Activated T-helper 2 cell treated with anti-CD3 and anti-CD28 coated beads, Interferon-gamma antibody, Interleukin-2, Interleukin-4, amounts not matched to agents 10 μg/mL and 5 μg/mL and 100 μg/mL, durations not matched to agents 14 hours and 24 hours and 36 hours (primary cell): ENCODE measurements at regions not wholly inside any gene's neighbourhood (a gene's known extent, or its start where the extent isn't known, plus 50 kb on each side); places are given as distances from the start of the nearest gene placed in this dataset.
"Not testable (repeated sequence)": the region's sequence is repeated elsewhere in the genome, so short reads cannot be mapped to it uniquely, and the experiment has no call there.

ENCODE experiments used
- DNase-seq: peaks from one replicate; pipeline ENCODE4 v3.0.0; 2021; ENCODE audit warnings: low spot score
- H3K27ac Mint-ChIP-seq: one replicate; pipeline ENCODE4 v1.8.0; 2021; ENCODE audit warnings: mixed read lengths
- H3K27me3 Mint-ChIP-seq: one replicate; pipeline ENCODE4 v1.8.0; 2021; ENCODE audit warnings: low read depth, mixed read lengths
- H3K36me3 Mint-ChIP-seq: one replicate; pipeline ENCODE4 v1.8.0; 2021; ENCODE audit warnings: low read depth, mixed read lengths
- H3K4me1 Mint-ChIP-seq: one replicate; pipeline ENCODE4 v1.8.0; 2021; ENCODE audit warnings: low read depth, mixed read lengths
- H3K4me3 Mint-ChIP-seq: one replicate; pipeline ENCODE4 v1.8.0; 2021; ENCODE audit warnings: low read depth, mild to moderate bottlenecking, moderate library complexity, mixed read lengths
- H3K9me3 Mint-ChIP-seq: one replicate; pipeline ENCODE4 v1.8.0; 2021; ENCODE audit warnings: mixed read lengths
- intact Hi-C: fragments of 100-400 bp; cut with micrococcal nuclease; formaldehyde crosslinking; loops from one replicate; pipeline ENCODE4 v1.15.1; 2023

- no peaks in the 10 kb centered on the region for H3K27me3 Mint-ChIP-seq
- H3K27ac Mint-ChIP-seq = no peak overlapping the region
- peaks cover 64% of the 10 kb centered on the region for H3K4me1 Mint-ChIP-seq
- DNase-seq = no peak
- intact Hi-C loops = no loop called here
- no peak overlapping the region for H3K4me3 Mint-ChIP-seq
- H3K9me3 Mint-ChIP-seq = peaks cover 8% of the 10 kb centered on the region
- H3K36me3 Mint-ChIP-seq = peaks cover 21% of the 10 kb centered on the region
Measured at GRCh38 chr3:152211655-152212054, 57.1 kb upstream of the MBNL1 start.

GRCh38 chr3:152213203-152213602 is 55.5 kb upstream of the MBNL1 start:
- Mint-ChIP-seq H3K36me3 (peaks cover 9% of the 10 kb centered on the region), H3K27ac (no peak overlapping the region), H3K9me3 (peaks cover 3% of the 10 kb centered on the region), H3K4me1 (peaks cover 57% of the 10 kb centered on the region), H3K27me3 (no peaks in the 10 kb centered on the region), H3K4me3 (no peak overlapping the region)
- intact Hi-C loops = no loop called here
- no peak for DNase-seq

GRCh38 chr3:152213938-152214337 is 54.8 kb upstream of the MBNL1 start:
- H3K4me1 Mint-ChIP-seq = peaks cover 58% of the 10 kb centered on the region
- no peak overlapping the region for H3K27ac Mint-ChIP-seq
- H3K36me3 Mint-ChIP-seq = peaks cover 2% of the 10 kb centered on the region
- H3K4me3 Mint-ChIP-seq = no peak overlapping the region
- intact Hi-C loops = no loop called here
- H3K27me3 Mint-ChIP-seq = no peaks in the 10 kb centered on the region
- no peak for DNase-seq
- H3K9me3 Mint-ChIP-seq = peaks cover 2% of the 10 kb centered on the region

- H3K36me3 Mint-ChIP-seq, H3K27me3 Mint-ChIP-seq, intact Hi-C loops, DNase-seq, H3K9me3 Mint-ChIP-seq, H3K4me3 Mint-ChIP-seq, H3K27ac Mint-ChIP-seq: not testable (repeated sequence)
- peaks cover 57% of the 10 kb centered on the region for H3K4me1 Mint-ChIP-seq
Measured at GRCh38 chr3:152216960-152217865, 51.5 kb upstream of the MBNL1 start.

GRCh38 chr3:152218602-152219001 is 50.1 kb upstream of the MBNL1 start:
- DNase-seq = no peak
- H3K9me3 Mint-ChIP-seq = no peaks in the 10 kb centered on the region
- H3K36me3 Mint-ChIP-seq = no peaks in the 10 kb centered on the region
- H3K4me1 Mint-ChIP-seq = peaks cover 60% of the 10 kb centered on the region
- intact Hi-C loops = no loop called here
- peak overlapping the region; percentile 62 for H3K4me3 Mint-ChIP-seq
- peak overlapping the region; percentile 71 for H3K27ac Mint-ChIP-seq
- no peaks in the 10 kb centered on the region for H3K27me3 Mint-ChIP-seq
